IPS DF 6.9 (cell line): ENCODE measurements at regions not wholly inside any gene's neighbourhood (a gene's known extent, or its start where the extent isn't known, plus 50 kb on each side); places are given as distances from the start of the nearest gene placed in this dataset.
"Not testable (repeated sequence)": the region's sequence is repeated elsewhere in the genome, so short reads cannot be mapped to it uniquely, and the experiment has no call there.

Experiments
- DNase-seq: peaks from one replicate; pipeline ENCODE4 v3.0.0-alpha.2; 2013; ENCODE audit warnings: low read depth, low spot score
- H3K27ac ChIP-seq: one replicate; pipeline ENCODE4 v1.5.1; 2013; ENCODE audit warnings: low read length, control low read depth
- H3K27me3 ChIP-seq: 2 replicates; pipeline ENCODE4 v1.6.1; 2013; ENCODE audit warnings: mild to moderate bottlenecking, low read length; ENCODE audit not compliant: control insufficient read depth, insufficient read depth
- H3K36me3 ChIP-seq: 2 replicates; pipeline ENCODE4 v1.6.1; 2013; ENCODE audit warnings: low read length; ENCODE audit not compliant: control insufficient read depth, insufficient read depth
- H3K4me1 ChIP-seq: 2 replicates; pipeline ENCODE4 v1.6.1; 2013; ENCODE audit warnings: low read length; ENCODE audit not compliant: control insufficient read depth, insufficient read depth
- H3K4me3 ChIP-seq: 2 replicates; pipeline ENCODE4 v1.5.1; 2013; ENCODE audit warnings: mild to moderate bottlenecking, low read length
- H3K9me3 ChIP-seq: 2 replicates; pipeline ENCODE4 v1.6.1; 2013; ENCODE audit warnings: low read length, inconsistent platforms; ENCODE audit not compliant: control insufficient read depth, insufficient read depth
- WGBS: extraction: QIAGEN DNeasy Blood & Tissue Kit; methylation state at CpG from one replicate; pipeline ENCODE4 v1.1.7; 2013; ENCODE audit warnings: mixed read lengths, missing lambda C conversion rate; ENCODE audit not compliant: insufficient read length, insufficient coverage; 5-methylcytosine and 5-hydroxymethylcytosine counted together

- no CpG with 5 or more reads among the region's 2 CpGs for WGBS
- no peak overlapping the region for H3K4me3 ChIP-seq
- no peaks in the 10 kb centered on the region for H3K27me3 ChIP-seq
- H3K36me3 ChIP-seq, result no peaks in the 10 kb centered on the region
- DNase-seq, result no peak
- no peaks in the 10 kb centered on the region for H3K4me1 ChIP-seq
- no peaks in the 10 kb centered on the region; the same call in 1 of the 2 replicates for H3K9me3 ChIP-seq
- H3K27ac ChIP-seq, result no peak overlapping the region
These were observed 242.9 kb upstream of the SEL1L start for GRCh38 chr14:81776531-81776930.

- not testable (repeated sequence) for H3K36me3 ChIP-seq, DNase-seq, H3K4me3 ChIP-seq, H3K9me3 ChIP-seq, H3K27me3 ChIP-seq, H3K27ac ChIP-seq, H3K4me1 ChIP-seq
- WGBS, result no CpG with 5 or more reads among the region's 7 CpGs
These were observed 248.1 kb upstream of the SEL1L start for GRCh38 chr14:81781798-81782197.

GRCh38 chr14:81784084-81784483, 250.4 kb upstream of the SEL1L start:
- Histone ChIP-seq H3K36me3 (no peaks in the 10 kb centered on the region), H3K27ac (no peak overlapping the region), H3K4me3 (no peak overlapping the region), H3K27me3 (no peaks in the 10 kb centered on the region), H3K4me1 (no peaks in the 10 kb centered on the region), H3K9me3 (no peaks in the 10 kb centered on the region; the same call in 1 of the 2 replicates)
- DNase-seq, result no peak
- no CpG with 5 or more reads among the region's 5 CpGs for WGBS

GRCh38 chr14:81797315-81797714, 263.7 kb upstream of the SEL1L start:
- Histone ChIP-seq H3K4me3 (no peak overlapping the region), H3K27ac (no peak overlapping the region), H3K27me3 (no peaks in the 10 kb centered on the region), H3K4me1 (no peaks in the 10 kb centered on the region), H3K36me3 (no peaks in the 10 kb centered on the region), H3K9me3 (no peaks in the 10 kb centered on the region)
- no peak for DNase-seq
- no CpG with 5 or more reads among the region's 2 CpGs for WGBS

- Histone ChIP-seq H3K9me3 (no peaks in the 10 kb centered on the region), H3K4me1 (no peaks in the 10 kb centered on the region), H3K4me3 (no peak overlapping the region), H3K27ac (no peak overlapping the region), H3K27me3 (no peaks in the 10 kb centered on the region), H3K36me3 (no peaks in the 10 kb centered on the region)
- WGBS, result no CpG with 5 or more reads among the region's 5 CpGs
- no peak for DNase-seq
These were observed 268.3 kb upstream of the SEL1L start for GRCh38 chr14:81801921-81802320.

GRCh38 chr14:81802341-81802740, 268.7 kb upstream of the SEL1L start:
- Histone ChIP-seq H3K27me3 (no peaks in the 10 kb centered on the region), H3K4me1 (no peaks in the 10 kb centered on the region), H3K9me3 (no peaks in the 10 kb centered on the region), H3K4me3 (no peak overlapping the region), H3K36me3 (no peaks in the 10 kb centered on the region), H3K27ac (no peak overlapping the region)
- DNase-seq, result no peak
- WGBS, result no CpG with 5 or more reads among the region's 2 CpGs

- Histone ChIP-seq H3K27me3 (no peaks in the 10 kb centered on the region), H3K27ac (no peak overlapping the region), H3K4me1 (no peaks in the 10 kb centered on the region), H3K4me3 (no peak overlapping the region), H3K9me3 (no peaks in the 10 kb centered on the region), H3K36me3 (no peaks in the 10 kb centered on the region)
- no CpG with 5 or more reads among the region's 2 CpGs for WGBS
- DNase-seq, result no peak
These were observed 272.1 kb upstream of the SEL1L start for GRCh38 chr14:81805785-81806184.

- no CpG with 5 or more reads among the region's 7 CpGs for WGBS
These were observed 278.1 kb upstream of the SEL1L start for GRCh38 chr14:81811705-81812269.

GRCh38 chr14:81818271-81818670, 284.6 kb upstream of the SEL1L start:
- Histone ChIP-seq H3K36me3 (no peaks in the 10 kb centered on the region), H3K27me3 (no peaks in the 10 kb centered on the region), H3K9me3 (no peaks in the 10 kb centered on the region), H3K27ac (no peak overlapping the region), H3K4me1 (0 out of 2 replicates have a peak, but pooled peaks cover 1% of the 10 kb centered on the region), H3K4me3 (no peak overlapping the region)
- WGBS, result no CpG with 5 or more reads among the region's 1 CpG
- no peak for DNase-seq

More at GRCh38 chr14:81811705-81812269, 278.1 kb upstream of the SEL1L start:
- no peaks in the 10 kb centered on the region for H3K9me3 ChIP-seq
- H3K27me3 ChIP-seq, result no peaks in the 10 kb centered on the region
- H3K4me1 ChIP-seq, result 0 out of 2 replicates have a peak, but pooled peaks cover 1% of the 10 kb centered on the region
- H3K36me3 ChIP-seq, result no peaks in the 10 kb centered on the region
- H3K4me3 ChIP-seq, result no peak overlapping the region
- no peak for DNase-seq
- H3K27ac ChIP-seq, result no peak overlapping the region

- H3K27me3 ChIP-seq, result no peaks in the 10 kb centered on the region
- no peak overlapping the region for H3K27ac ChIP-seq
- H3K4me3 ChIP-seq, result no peak overlapping the region
- no peak for DNase-seq
- H3K4me1 ChIP-seq, result 0 out of 2 replicates have a peak, but pooled peaks cover 1% of the 10 kb centered on the region
- WGBS, result no CpG with 5 or more reads among the region's 5 CpGs
- H3K9me3 ChIP-seq, result no peaks in the 10 kb centered on the region
- H3K36me3 ChIP-seq, result no peaks in the 10 kb centered on the region
These were observed 285.7 kb upstream of the SEL1L start for GRCh38 chr14:81819344-81819743.

- Histone ChIP-seq H3K4me3 (no peak overlapping the region), H3K4me1 (0 out of 2 replicates have a peak, but pooled peaks cover 1% of the 10 kb centered on the region), H3K27me3 (no peaks in the 10 kb centered on the region), H3K36me3 (no peaks in the 10 kb centered on the region), H3K27ac (no peak overlapping the region), H3K9me3 (no peaks in the 10 kb centered on the region)
- DNase-seq, result no peak
- no CpG with 5 or more reads among the region's 1 CpG for WGBS
These were observed 286.3 kb upstream of the SEL1L start for GRCh38 chr14:81819910-81820309.
